HepG2 (cell line): ENCODE measurements at regions not wholly inside any gene's neighbourhood (a gene's known extent, or its start where the extent isn't known, plus 50 kb on each side); places are given as distances from the start of the nearest gene placed in this dataset.

Source experiments
- ATAC-seq: fragments of 200-7000 bp; cut with Tn5 transposase; 3 replicates; pipeline ENCODE4 v1.9.1; 2020; ENCODE audit warnings: mild to moderate bottlenecking, moderate library complexity
- BruUV-seq: library from RNA; stranded (reverse); fragments of 400-500 nt; replicated peaks from 2 replicates; lab custom pipeline; 2021; lab: Mats Ljungman, UMichigan
- CTCF ChIA-PET: fragments of 300-600 bp; formaldehyde crosslinking; extraction: SDS; loops from one replicate; lab custom pipeline; 2021; ENCODE audit warnings: low total read pairs, inconsistent platforms, low intra/inter-chr PET ratio; lab: Yijun Ruan, JAX
- POLR2A ChIA-PET: fragments of 350-600 bp; sonication (Branson Sonifier 250); formaldehyde crosslinking; loops from one replicate; lab custom pipeline; 2020; ENCODE audit warnings: antibody characterized with exemption, inconsistent platforms; lab: Yijun Ruan, JAX
- DNase-seq: peaks from one replicate; pipeline ENCODE4 v3.0.0-alpha.2; 2015; ENCODE audit warnings: low spot score
- FAIRE-seq: peaks from 3 replicates; lab custom pipeline; 2011; peaks lifted over from hg19 to GRCh38; lab: Jason Lieb, UNC
- H2AFZ ChIP-seq: one replicate; pipeline ENCODE4 v1.6.1; 2011; ENCODE audit warnings: low read length, inconsistent platforms
- H3K27ac ChIP-seq: fragments of 300-600 bp; 3 replicates; pipeline ENCODE4 v1.8.0; 2011; ENCODE audit warnings: mixed run types, mild to moderate bottlenecking, mixed read lengths, low read length, inconsistent platforms; ENCODE audit not compliant: insufficient read depth; ENCODE audit errors: extremely low read length
- H3K27me3 ChIP-seq, 2 experiments: fragments of 200-600 bp in 1 of 2; 2 replicates in 1 of 2; 3 replicates in 1 of 2; pipeline versions ENCODE4 v1.6.0 to v1.8.0; 2011; ENCODE audit warnings: low read length in 2 of 2, mild to moderate bottlenecking in 2 of 2, moderate library complexity in 2 of 2, inconsistent platforms in 1 of 2; ENCODE audit not compliant: insufficient read depth in 2 of 2, control insufficient read depth in 1 of 2
- H3K36me3 ChIP-seq, 2 experiments: fragments of 200-600 bp in 1 of 2; replicated peaks in 1 of 2; 2 replicates in 1 of 2; 3 replicates in 1 of 2; pipeline versions ENCODE4 v1.5.1 to v1.8.0; 2011; ENCODE audit warnings: low read length in 2 of 2, inconsistent platforms in 1 of 2; ENCODE audit not compliant: insufficient read depth in 2 of 2, control insufficient read depth in 1 of 2
- H3K4me1 ChIP-seq: 2 replicates; pipeline ENCODE4 v1.5.1; 2012; ENCODE audit warnings: low read length, inconsistent platforms; ENCODE audit not compliant: insufficient read depth
- H3K4me2 ChIP-seq: 2 replicates; pipeline ENCODE4 v1.6.0; 2011; ENCODE audit warnings: low read depth, low read length, inconsistent platforms
- H3K4me3 ChIP-seq, 3 experiments: fragments of 200-600 bp in 1 of 3; sonication (generic), shearing (Covaris generic) in 1 of 3; replicated peaks in 1 of 3; 2 replicates each; pipeline ENCODE4 v1.5.1; 2011 to 2016; ENCODE audit warnings: low read length in 3 of 3, inconsistent platforms in 2 of 3, low read depth in 2 of 3, mild to moderate bottlenecking in 2 of 3, control low read depth in 1 of 3, mixed read lengths in 1 of 3; ENCODE audit not compliant: insufficient read depth in 1 of 3
- H3K79me2 ChIP-seq: one replicate; pipeline ENCODE4 v1.6.1; 2011; ENCODE audit warnings: low read length, inconsistent platforms; ENCODE audit not compliant: insufficient read depth
- H3K9ac ChIP-seq: 2 replicates; pipeline ENCODE4 v1.6.0; 2011; ENCODE audit warnings: mild to moderate bottlenecking, low read depth, low read length, inconsistent platforms; ENCODE audit not compliant: insufficient read depth
- H3K9me3 ChIP-seq: 2 replicates; pipeline ENCODE4 v1.5.1; 2012; ENCODE audit warnings: mild to moderate bottlenecking, low read length
- H4K20me1 ChIP-seq: 2 replicates; pipeline ENCODE4 v1.6.0; 2011; ENCODE audit warnings: inconsistent platforms, mild to moderate bottlenecking, low read length, moderate library complexity; ENCODE audit not compliant: insufficient read depth
- ATF7 ChIP-seq, 2 experiments: fragments of 450-650 bp in 1 of 2; sonication (generic) in 1 of 2; formaldehyde crosslinking in 1 of 2; IDR thresholded peaks; 2 replicates each; pipeline versions ENCODE4 v1.4.0 to v1.6.1; 2016 to 2020; ENCODE audit warnings: antibody characterized with exemption in 1 of 2, mild to moderate bottlenecking in 1 of 2, missing genetic modification reagents in 1 of 2
- CEBPB ChIP-seq: IDR thresholded peaks from 2 replicates; pipeline ENCODE4 v1.6.1; 2011; ENCODE audit warnings: low read depth, low read length, improper control_type of control experiment, borderline replicate concordance
- CREB1 ChIP-seq, 2 experiments: fragments of 450-650 bp in 1 of 2; IDR thresholded peaks; 2 replicates each; pipeline ENCODE4 v1.6.1; 2016 to 2017; ENCODE audit warnings: control low read depth in 1 of 2, mild to moderate bottlenecking in 1 of 2, missing compliant biosample characterization in 1 of 2, missing genetic modification characterization in 1 of 2
- MAZ ChIP-seq, 2 experiments: sonication (generic) in 1 of 2; formaldehyde crosslinking in 1 of 2; IDR thresholded peaks; 2 replicates each; pipeline versions ENCODE4 v1.5.0 to v1.6.1; 2012 to 2020; ENCODE audit warnings: low read depth in 2 of 2, mild to moderate bottlenecking in 2 of 2, borderline replicate concordance in 1 of 2, improper control_type of control experiment in 1 of 2, low read length in 1 of 2, missing genetic modification reagents in 1 of 2, moderate library complexity in 1 of 2
- ZNF724P ChIP-seq: sonication (generic); formaldehyde crosslinking; IDR thresholded peaks from 2 replicates; pipeline ENCODE4 v1.8.0; 2022; ENCODE audit warnings: missing genetic modification reagents, borderline replicate concordance
- WGBS: methylation state at CpG from one replicate; pipeline ENCODE4 v1.1.6; 2017; ENCODE audit warnings: low lambda C conversion rate; 5-methylcytosine and 5-hydroxymethylcytosine counted together
- in situ Hi-C: cut with HindIII; loops from 2 replicates; pipeline ENCODE4 v1.10.0; 2017; ENCODE audit warnings: low pct_unique_long_range_greater_than_20kb; ENCODE audit not compliant: extremely low pct_ligation_motif_present
- intact Hi-C: fragments of 100-400 bp; cut with micrococcal nuclease; formaldehyde crosslinking; loops from one replicate; pipeline ENCODE4 v1.10.0; 2022; ENCODE audit not compliant: unreplicated experiment

DNA sequence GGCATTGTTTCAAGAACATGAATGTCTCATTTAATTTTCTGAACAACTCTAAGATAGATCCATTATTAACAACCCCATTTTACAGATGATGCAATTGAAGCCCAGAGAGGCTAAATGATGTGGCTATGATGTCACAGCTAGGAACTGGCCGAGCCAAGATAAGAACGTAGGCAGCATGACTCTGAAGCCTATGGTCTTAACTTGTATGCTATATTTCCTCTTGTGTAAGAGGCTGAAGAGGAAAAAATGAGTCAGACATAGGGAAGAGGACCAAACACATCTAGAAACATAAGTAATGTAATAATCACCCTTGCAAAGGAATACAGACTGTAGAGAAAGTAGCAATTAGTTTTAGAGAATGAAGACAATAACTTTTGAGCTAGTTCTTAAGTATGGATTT lies 416.8 kb downstream of the FIGN start:
- Histone ChIP-seq H3K4me2 (no peak overlapping the region), H2AFZ (no peak overlapping the region), H4K20me1 (no peaks in the 10 kb centered on the region), H3K27ac (no peak overlapping the region), H3K4me3 (no peak overlapping the region), H3K79me2 (no peaks in the 10 kb centered on the region), H3K27me3 (no peaks in the 10 kb centered on the region), H3K9me3 (no peaks in the 10 kb centered on the region), H3K9ac (no peak overlapping the region), H3K36me3 (no peaks in the 10 kb centered on the region), H3K4me1 (no peaks in the 10 kb centered on the region)
- CTCF ChIA-PET = no interaction called here
- TF ChIP-seq ZNF724P (CRISPR knock-in tag) (no peak), CEBPB (peak; percentile 36; the same call in 1 of the 2 replicates)
- FAIRE-seq (no peak), ATAC-seq (no peak), DNase-seq (no peak)
- intact Hi-C loops = no loop called here
- WGBS = 0% methylated on average over 2 of the region's 2 CpGs
- no TSS peak for BruUV-seq
- in situ Hi-C loops = no loop called here
- POLR2A ChIA-PET = no interaction called here

DNA sequence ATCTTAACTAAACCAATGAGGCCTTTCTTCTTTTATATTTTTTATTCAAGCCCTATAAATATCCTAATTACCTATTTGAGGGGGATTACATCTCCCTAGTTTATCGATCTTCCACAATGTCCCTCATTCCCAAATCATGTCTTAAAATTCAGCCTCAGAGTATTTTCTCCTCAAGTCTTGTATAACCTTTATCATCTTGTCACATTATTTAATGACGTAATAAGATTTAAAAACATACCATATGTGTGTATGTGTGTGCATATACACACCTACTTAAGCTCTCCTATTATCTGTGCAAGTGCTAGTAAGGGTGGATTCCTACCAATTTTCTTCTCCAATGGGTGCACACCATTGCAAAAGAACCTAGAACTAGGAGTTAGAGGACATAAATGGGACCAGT lies 421.1 kb downstream of the FIGN start:
- no peak overlapping the region for H2AFZ ChIP-seq
- H4K20me1 ChIP-seq = no peaks in the 10 kb centered on the region
- no peaks in the 10 kb centered on the region for H3K27me3 ChIP-seq
- in situ Hi-C loops (no loop called here), intact Hi-C loops (no loop called here)
- no peaks in the 10 kb centered on the region for H3K79me2 ChIP-seq
- H3K9me3 ChIP-seq = no peaks in the 10 kb centered on the region
- no peak overlapping the region for H3K9ac ChIP-seq
- BruUV-seq = no TSS peak
- ATAC-seq (no peak), DNase-seq (no peak), FAIRE-seq (no peak)
- no peaks in the 10 kb centered on the region for H3K36me3 ChIP-seq
- TF ChIP-seq CREB1 (IDR thresholded peaks at IDR 0.05) = peak; percentile 80
- TF ChIP-seq CREB1 (CRISPR knock-in tag; IDR thresholded peaks at IDR 0.05) = no peak
- TF ChIP-seq ATF7 (IDR thresholded peaks at IDR 0.05) = peak; percentile 95
- TF ChIP-seq ATF7 (CRISPR knock-in tag; IDR thresholded peaks at IDR 0.05) = no peak
- TF ChIP-seq MAZ (IDR thresholded peaks at IDR 0.05; ENCODE audit: borderline replicate concordance, low read depth, low read length) = no peak
- no peak for TF ChIP-seq MAZ (CRISPR knock-in tag; IDR thresholded peaks at IDR 0.05; ENCODE audit: low read depth)
- 6% methylated on average over 2 of the region's 2 CpGs for WGBS
- ChIA-PET POLR2A (no interaction called here), CTCF (no interaction called here)
- H3K27ac ChIP-seq = no peak overlapping the region
- no peaks in the 10 kb centered on the region for H3K4me1 ChIP-seq
- H3K4me2 ChIP-seq = no peak overlapping the region
- no peak overlapping the region for H3K4me3 ChIP-seq
